Testis (tissue), 2 donors: ENCODE measurements at regions not wholly inside any gene's neighbourhood (a gene's known extent, or its start where the extent isn't known, plus 50 kb on each side); places are given as distances from the start of the nearest gene placed in this dataset.

Experiments used
- POLR2A ChIP-seq: fragments of 450-650 bp; IDR thresholded peaks from one replicate; pipeline ENCODE4 v1.6.1; 2017; ENCODE audit warnings: antibody characterized with exemption, mild to moderate bottlenecking, moderate library complexity
- TF ChIP-seq, protein P1 (sequence below), 3 experiments: fragments of 450-650 bp in 2 of 3; fragments of 200-600 bp in 1 of 3; sonication (generic) in 1 of 3; IDR thresholded peaks; one replicate each; pipeline ENCODE4 v1.5.1; 2016 to 2019; ENCODE audit warnings: antibody characterized with exemption in 3 of 3, mild to moderate bottlenecking in 2 of 3, moderate library complexity in 1 of 3

DNA sequence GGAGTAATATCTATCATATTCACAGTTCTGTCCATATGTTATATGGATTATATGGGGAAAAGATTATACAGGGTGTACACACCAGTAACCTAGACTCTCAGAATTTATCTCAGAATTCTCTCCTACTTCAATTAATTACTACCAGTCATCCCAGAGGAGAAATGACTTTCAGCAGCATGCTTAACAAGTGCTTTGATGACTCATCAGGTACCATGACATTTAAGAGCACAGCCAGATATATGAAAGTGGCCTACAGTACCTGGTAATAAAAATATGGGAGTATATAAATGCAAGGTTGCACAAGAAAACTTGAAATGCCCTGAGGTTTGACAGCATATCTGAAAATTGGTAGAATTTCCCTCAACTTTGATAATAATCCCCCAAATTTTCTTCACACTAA, 1273.0 kb downstream of the OTOL1 start:
- TF ChIP-seq, protein P1, sequence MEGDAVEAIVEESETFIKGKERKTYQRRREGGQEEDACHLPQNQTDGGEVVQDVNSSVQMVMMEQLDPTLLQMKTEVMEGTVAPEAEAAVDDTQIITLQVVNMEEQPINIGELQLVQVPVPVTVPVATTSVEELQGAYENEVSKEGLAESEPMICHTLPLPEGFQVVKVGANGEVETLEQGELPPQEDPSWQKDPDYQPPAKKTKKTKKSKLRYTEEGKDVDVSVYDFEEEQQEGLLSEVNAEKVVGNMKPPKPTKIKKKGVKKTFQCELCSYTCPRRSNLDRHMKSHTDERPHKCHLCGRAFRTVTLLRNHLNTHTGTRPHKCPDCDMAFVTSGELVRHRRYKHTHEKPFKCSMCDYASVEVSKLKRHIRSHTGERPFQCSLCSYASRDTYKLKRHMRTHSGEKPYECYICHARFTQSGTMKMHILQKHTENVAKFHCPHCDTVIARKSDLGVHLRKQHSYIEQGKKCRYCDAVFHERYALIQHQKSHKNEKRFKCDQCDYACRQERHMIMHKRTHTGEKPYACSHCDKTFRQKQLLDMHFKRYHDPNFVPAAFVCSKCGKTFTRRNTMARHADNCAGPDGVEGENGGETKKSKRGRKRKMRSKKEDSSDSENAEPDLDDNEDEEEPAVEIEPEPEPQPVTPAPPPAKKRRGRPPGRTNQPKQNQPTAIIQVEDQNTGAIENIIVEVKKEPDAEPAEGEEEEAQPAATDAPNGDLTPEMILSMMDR (IDR thresholded peaks at IDR 0.05), result no peak
- no peak for TF ChIP-seq POLR2A
